GM10266 (cell line): ENCODE measurements at regions not wholly inside any gene's neighbourhood (a gene's known extent, or its start where the extent isn't known, plus 50 kb on each side); places are given as distances from the start of the nearest gene placed in this dataset.

Experiments used
- DNase-seq: peaks from one replicate; pipeline ENCODE4 v3.0.0; 2012; ENCODE audit errors: extremely low spot score
- TF ChIP-seq, protein P1 (sequence below): IDR thresholded peaks from 2 replicates; pipeline ENCODE4 v1.5.1; 2012; ENCODE audit warnings: mild to moderate bottlenecking, low read depth; ENCODE audit not compliant: control insufficient read depth, insufficient read depth; ENCODE audit errors: missing control alignments

DNA sequence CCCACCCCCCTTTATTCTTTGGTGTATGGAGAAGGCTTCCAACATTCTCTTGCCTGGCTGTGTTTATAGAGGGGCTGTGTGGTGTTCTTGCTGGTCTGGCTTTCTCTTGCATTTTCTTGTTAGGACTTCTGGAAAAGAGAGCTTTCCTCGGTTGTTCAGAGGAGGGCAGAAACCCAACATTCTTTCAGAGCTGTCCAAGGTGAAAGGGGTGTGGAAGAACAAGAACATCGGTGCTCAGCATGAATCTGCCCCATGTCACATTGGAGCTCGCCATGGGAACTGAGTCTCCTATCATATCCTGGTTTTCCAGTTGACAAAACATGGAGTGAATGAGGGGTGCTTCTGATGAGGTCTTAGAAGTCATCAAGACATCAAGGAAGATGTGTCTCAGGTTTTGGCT lies 281.8 kb downstream of the RNF144B start:
- TF ChIP-seq, protein P1, sequence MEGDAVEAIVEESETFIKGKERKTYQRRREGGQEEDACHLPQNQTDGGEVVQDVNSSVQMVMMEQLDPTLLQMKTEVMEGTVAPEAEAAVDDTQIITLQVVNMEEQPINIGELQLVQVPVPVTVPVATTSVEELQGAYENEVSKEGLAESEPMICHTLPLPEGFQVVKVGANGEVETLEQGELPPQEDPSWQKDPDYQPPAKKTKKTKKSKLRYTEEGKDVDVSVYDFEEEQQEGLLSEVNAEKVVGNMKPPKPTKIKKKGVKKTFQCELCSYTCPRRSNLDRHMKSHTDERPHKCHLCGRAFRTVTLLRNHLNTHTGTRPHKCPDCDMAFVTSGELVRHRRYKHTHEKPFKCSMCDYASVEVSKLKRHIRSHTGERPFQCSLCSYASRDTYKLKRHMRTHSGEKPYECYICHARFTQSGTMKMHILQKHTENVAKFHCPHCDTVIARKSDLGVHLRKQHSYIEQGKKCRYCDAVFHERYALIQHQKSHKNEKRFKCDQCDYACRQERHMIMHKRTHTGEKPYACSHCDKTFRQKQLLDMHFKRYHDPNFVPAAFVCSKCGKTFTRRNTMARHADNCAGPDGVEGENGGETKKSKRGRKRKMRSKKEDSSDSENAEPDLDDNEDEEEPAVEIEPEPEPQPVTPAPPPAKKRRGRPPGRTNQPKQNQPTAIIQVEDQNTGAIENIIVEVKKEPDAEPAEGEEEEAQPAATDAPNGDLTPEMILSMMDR, result no peak

DNA sequence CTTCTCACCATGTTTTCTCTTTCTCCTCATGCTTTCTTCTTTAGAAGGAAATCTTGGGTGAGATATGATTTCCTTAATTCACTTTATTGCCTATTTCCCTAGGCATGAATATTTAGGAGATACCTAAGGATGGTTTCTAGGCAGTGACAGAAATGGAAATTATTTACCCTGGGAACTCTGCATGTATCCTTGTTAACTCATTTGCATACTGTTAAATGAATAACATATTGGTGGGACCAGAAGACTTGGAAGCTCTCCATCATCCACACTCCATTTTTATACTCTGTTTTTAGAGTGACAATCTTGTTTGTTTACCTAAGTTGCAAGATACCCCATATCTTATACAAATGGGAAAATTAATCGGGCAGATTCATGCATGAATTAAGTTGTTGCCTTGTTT lies 285.7 kb downstream of the RNF144B start:
- no peak for DNase-seq
- TF ChIP-seq, protein P1, result no peak

More for the DNA sequence above, 281.8 kb downstream of the RNF144B start:
- DNase-seq, result no peak

DNA sequence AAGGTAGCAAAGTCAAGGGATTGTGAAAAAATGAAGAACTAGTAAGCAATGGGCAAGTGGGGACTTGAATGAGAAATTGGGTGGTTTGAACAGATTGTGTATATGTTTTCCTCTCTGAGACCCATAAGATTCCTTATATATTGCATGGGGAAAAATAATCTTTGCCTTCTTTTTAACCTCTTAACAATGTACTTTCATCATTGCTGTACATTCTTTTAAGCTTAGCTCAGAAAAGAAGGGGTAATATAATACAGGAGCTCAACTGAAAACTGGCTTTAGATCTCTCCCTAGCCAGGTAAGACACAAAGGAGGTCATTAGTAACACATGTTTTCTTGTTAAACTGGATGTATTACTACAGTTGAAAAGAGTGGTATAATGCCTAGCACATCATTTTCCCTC lies 287.2 kb downstream of the RNF144B start:
- TF ChIP-seq, protein P1, result no peak
- no peak for DNase-seq

DNA sequence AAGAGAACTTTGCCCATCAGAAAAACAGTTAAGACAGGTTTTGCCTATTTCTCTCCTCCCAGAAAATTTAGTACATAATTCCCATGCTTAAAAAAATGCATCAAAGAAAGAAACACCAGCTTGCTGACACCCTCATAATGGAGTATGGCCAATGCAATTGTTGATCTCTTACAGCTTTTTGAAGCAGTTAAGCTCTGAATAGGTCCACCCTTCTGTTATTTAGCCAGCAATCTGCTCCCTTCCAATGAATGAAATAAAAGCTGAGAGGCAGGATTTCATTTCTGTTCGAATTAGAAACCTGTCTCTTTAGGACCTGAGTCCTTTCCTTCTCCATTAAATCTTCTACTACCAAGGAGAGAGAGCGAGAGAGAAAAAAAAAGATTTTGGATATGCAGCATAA lies 288.7 kb downstream of the RNF144B start:
- TF ChIP-seq, protein P1, result no peak
- DNase-seq, result no peak

DNA sequence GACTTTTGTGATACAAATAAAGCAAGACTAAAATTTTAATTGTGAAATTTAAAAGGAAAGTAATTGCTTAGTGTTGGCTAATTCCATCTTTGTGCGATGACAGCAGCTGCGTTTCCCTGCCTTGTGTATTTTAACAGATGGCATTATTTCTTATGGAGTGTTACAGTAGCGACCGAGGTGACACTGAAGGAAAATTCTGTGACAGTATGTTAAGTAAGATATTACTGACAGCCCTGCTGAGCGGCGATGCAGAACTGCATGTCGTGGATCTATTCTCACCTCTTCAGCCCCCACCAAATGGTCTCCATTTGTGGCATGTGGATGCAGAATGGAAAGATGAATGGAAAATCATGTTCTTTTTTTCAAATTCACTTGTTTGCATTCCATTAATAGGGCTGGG lies 289.4 kb downstream of the RNF144B start:
- DNase-seq, result no peak
- TF ChIP-seq, protein P1, result no peak

DNA sequence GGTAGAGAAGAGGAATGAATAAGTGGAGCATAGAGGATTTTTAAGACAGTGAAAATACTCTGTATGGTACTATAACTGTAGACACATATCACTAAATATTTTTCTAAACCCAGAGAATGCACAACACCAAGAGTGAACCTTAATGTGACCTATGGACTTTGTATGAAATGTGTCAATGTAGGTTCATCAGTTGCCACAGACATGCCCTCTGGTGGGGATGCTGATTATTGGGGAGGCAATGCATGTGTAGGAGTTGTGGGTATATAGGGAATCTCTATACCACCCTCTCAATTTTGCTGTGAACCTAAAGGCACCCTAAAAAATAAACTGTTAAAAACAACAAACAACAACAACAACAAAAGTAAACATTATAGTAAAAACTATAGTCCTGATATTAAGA lies 293.7 kb downstream of the RNF144B start:
- TF ChIP-seq, protein P1, result no peak
- DNase-seq, result no peak

DNA sequence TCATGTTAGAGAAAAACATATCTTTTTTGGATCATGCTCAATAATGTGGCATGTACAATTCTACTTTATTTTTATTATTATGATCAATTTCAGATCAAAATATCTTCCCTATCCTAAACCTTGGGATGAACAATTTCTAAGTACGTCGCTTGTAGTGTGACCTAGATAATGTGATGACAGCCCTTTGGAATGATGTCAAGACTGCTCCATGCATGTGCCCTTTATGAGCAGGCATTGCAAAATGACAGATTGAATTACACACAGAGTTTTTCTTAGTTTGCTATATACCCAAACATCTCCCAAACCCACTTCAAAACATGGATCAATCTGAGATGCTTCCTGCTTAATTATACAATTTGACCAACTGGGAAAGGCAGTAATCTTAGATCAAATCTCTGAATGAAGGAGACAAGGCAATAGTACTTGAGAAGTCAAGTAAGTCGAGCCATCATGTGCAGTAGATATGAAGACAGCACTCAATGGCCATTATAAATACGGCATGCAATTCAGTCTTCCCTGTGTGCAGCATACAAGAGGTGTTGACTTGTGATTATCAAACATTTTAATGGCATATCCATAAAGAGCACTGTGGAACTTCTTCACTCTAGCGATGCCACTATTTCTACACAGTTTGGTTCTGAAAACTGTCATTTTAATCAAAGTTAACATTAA lies 294.8 kb downstream of the RNF144B start:
- DNase-seq, result no peak
- TF ChIP-seq, protein P1, result no peak
